Skin epidermis (tissue), 12 donors: ENCODE measurements at regions not wholly inside any gene's neighbourhood (a gene's known extent, or its start where the extent isn't known, plus 50 kb on each side); places are given as distances from the start of the nearest gene placed in this dataset.
"Not testable (repeated sequence)": the region's sequence is repeated elsewhere in the genome, so short reads cannot be mapped to it uniquely, and the experiment has no call there.

Source experiments
- H3K27ac ChIP-seq, 21 experiments: fragments of 200-600 bp; sonication (generic) in 11 of 21; one replicate each; pipeline ENCODE4 v1.5.0; 2020; ENCODE audit warnings: mild to moderate bottlenecking in 3 of 21, inconsistent platforms in 2 of 21, moderate library complexity in 2 of 21
- H3K4me3 ChIP-seq, 7 experiments: fragments of 200-600 bp; sonication (generic) in 2 of 7; one replicate each; pipeline ENCODE4 v1.5.0; 2020; ENCODE audit warnings: inconsistent platforms in 2 of 7, mild to moderate bottlenecking in 2 of 7, moderate library complexity in 1 of 7

GRCh38 chr3:70703305-70704102 is 391.1 kb upstream of the MDFIC2 start:
- Histone ChIP-seq H3K27ac (peak overlapping the region in 1 of 21 experiments; percentile 14), H3K4me3 (no peak overlapping the region)

GRCh38 chr3:70702132-70702531 is 389.7 kb upstream of the MDFIC2 start:
- H3K27ac ChIP-seq: no peak overlapping the region

GRCh38 chr3:70684701-70685100 is 372.3 kb upstream of the MDFIC2 start:
- Histone ChIP-seq H3K4me3 (no peak overlapping the region), H3K27ac (no peak overlapping the region)

More at GRCh38 chr3:70702132-70702531, 389.7 kb upstream of the MDFIC2 start:
- no peak overlapping the region for H3K4me3 ChIP-seq

GRCh38 chr3:70675810-70676209 is 363.4 kb upstream of the MDFIC2 start:
- H3K4me3 ChIP-seq, H3K27ac ChIP-seq: not testable (repeated sequence)

- Histone ChIP-seq H3K4me3 (no peak overlapping the region), H3K27ac (no peak overlapping the region)
These were observed 346.3 kb upstream of the MDFIC2 start for GRCh38 chr3:70658513-70659310.

GRCh38 chr3:70657454-70657853 is 345.0 kb upstream of the MDFIC2 start:
- Histone ChIP-seq H3K27ac (no peak overlapping the region), H3K4me3 (no peak overlapping the region)

- Histone ChIP-seq H3K4me3 (no peak overlapping the region), H3K27ac (peak overlapping the region in 1 of 21 experiments; percentile 7)
These were observed 335.4 kb upstream of the MDFIC2 start for GRCh38 chr3:70647823-70648222.

GRCh38 chr3:70647094-70647493 is 334.7 kb upstream of the MDFIC2 start:
- H3K4me3 ChIP-seq: no peak overlapping the region

GRCh38 chr3:70646635-70647034 is 334.2 kb upstream of the MDFIC2 start:
- Histone ChIP-seq H3K27ac (no peak overlapping the region), H3K4me3 (no peak overlapping the region)

More at GRCh38 chr3:70647094-70647493, 334.7 kb upstream of the MDFIC2 start:
- H3K27ac ChIP-seq: no peak overlapping the region

GRCh38 chr3:70640481-70640880 is 328.0 kb upstream of the MDFIC2 start:
- H3K27ac ChIP-seq: no peak overlapping the region
- H3K4me3 ChIP-seq: no peak overlapping the region

GRCh38 chr3:70635301-70635700 is 322.9 kb upstream of the MDFIC2 start:
- no peak overlapping the region for H3K27ac ChIP-seq
- no peak overlapping the region for H3K4me3 ChIP-seq

- Histone ChIP-seq H3K4me3 (no peak overlapping the region), H3K27ac (no peak overlapping the region)
These were observed 319.4 kb upstream of the MDFIC2 start for GRCh38 chr3:70631716-70632307.

GRCh38 chr3:70621451-70621850 is 309.0 kb upstream of the MDFIC2 start:
- Histone ChIP-seq H3K27ac (no peak overlapping the region), H3K4me3 (no peak overlapping the region)

GRCh38 chr3:70620956-70621355 is 308.5 kb upstream of the MDFIC2 start:
- H3K4me3 ChIP-seq: no peak overlapping the region
- H3K27ac ChIP-seq: no peak overlapping the region

GRCh38 chr3:70620367-70620766 is 307.9 kb upstream of the MDFIC2 start:
- H3K4me3 ChIP-seq: no peak overlapping the region
- H3K27ac ChIP-seq: no peak overlapping the region

GRCh38 chr3:70618151-70618550 is 305.7 kb upstream of the MDFIC2 start:
- H3K4me3 ChIP-seq: no peak overlapping the region
- no peak overlapping the region for H3K27ac ChIP-seq

- not testable (repeated sequence) for H3K27ac ChIP-seq, H3K4me3 ChIP-seq
These were observed 304.9 kb upstream of the MDFIC2 start for GRCh38 chr3:70617349-70617748.

GRCh38 chr3:70615286-70615685 is 302.8 kb upstream of the MDFIC2 start:
- H3K27ac ChIP-seq: no peak overlapping the region
- H3K4me3 ChIP-seq: no peak overlapping the region

GRCh38 chr3:70614111-70614510 is 301.7 kb upstream of the MDFIC2 start:
- Histone ChIP-seq H3K4me3 (no peak overlapping the region), H3K27ac (no peak overlapping the region)

GRCh38 chr3:70612920-70613319 is 300.5 kb upstream of the MDFIC2 start:
- Histone ChIP-seq H3K27ac (no peak overlapping the region), H3K4me3 (no peak overlapping the region)
